GM12891 (cell line): ENCODE measurements at regions not wholly inside any gene's neighbourhood (a gene's known extent, or its start where the extent isn't known, plus 50 kb on each side); places are given as distances from the start of the nearest gene placed in this dataset.

ENCODE experiments used
- PAX5 ChIP-seq: IDR thresholded peaks from 2 replicates; pipeline ENCODE4 v1.6.1; 2011; ENCODE audit warnings: low read length, moderate library complexity, mild to moderate bottlenecking; ENCODE audit not compliant: insufficient read depth, severe bottlenecking
- POLR2A ChIP-seq: IDR thresholded peaks from 2 replicates; pipeline ENCODE4 v1.6.1; 2011; ENCODE audit warnings: low read depth, low read length, control low read depth
- POU2F2 ChIP-seq: IDR thresholded peaks from 2 replicates; pipeline ENCODE4 v1.6.1; 2011; ENCODE audit warnings: low read depth, mild to moderate bottlenecking, control low read depth, low read length, moderate library complexity
- SPI1 ChIP-seq: IDR thresholded peaks from 2 replicates; pipeline ENCODE4 v1.6.1; 2011; ENCODE audit warnings: low read depth, low read length, control low read depth

DNA sequence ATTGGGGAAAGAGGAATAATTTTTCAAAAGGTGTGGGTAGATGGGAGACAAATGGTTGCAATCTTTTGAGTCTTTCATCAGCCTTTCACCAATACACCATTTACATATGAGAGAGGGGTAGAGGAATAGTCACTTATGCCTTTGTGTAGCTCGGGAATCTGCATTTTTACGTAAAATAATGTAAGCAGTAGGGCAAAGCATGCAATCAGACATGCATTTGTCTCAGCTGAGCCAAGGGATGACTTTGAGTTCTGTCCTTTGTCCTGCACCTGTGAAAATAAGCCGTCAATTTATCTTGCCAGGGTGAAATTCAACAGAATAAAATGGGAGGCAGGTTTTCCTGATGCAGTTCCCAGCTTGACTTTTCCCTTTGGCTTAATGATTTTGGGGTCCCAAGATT lies 1473.4 kb upstream of the TENM3 start:
- TF ChIP-seq POLR2A (no peak), POU2F2 (no peak), PAX5 (no peak), SPI1 (no peak)
